GM18505 (cell line): ENCODE measurements at regions not wholly inside any gene's neighbourhood (a gene's known extent, or its start where the extent isn't known, plus 50 kb on each side); places are given as distances from the start of the nearest gene placed in this dataset.

ENCODE experiments used
- ATAC-seq: cut with Tn5 transposase; IDR thresholded peaks from one replicate; pipeline ENCODE4 v1.9.1; 2021; ENCODE audit not compliant: unreplicated experiment
- POLR2A ChIP-seq: IDR thresholded peaks from 4 replicates; pipeline ENCODE4 v1.6.1; 2011; ENCODE audit warnings: borderline replicate concordance; ENCODE audit not compliant: insufficient read depth, insufficient read length; ENCODE audit errors: extremely low read depth

DNA sequence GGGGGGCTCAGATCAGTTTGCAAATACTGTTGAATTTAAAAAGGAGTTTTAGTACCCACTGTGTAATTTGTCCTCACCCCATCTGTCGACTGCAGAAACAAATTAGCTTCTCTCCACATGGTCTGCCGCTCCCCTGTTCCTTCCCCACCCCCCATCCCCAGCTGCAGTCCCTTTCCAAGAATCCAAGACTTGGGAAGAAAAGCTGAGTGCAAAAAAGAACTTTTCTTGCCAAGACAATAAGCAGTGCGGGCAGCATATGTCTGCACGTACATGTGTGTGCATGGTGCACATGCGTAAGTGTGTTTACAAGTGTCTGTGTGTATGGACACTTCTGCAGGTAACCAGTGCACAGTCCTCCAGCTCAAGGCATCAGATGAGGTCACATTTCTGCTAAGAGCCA, 125.7 kb upstream of the SMIM23 start:
- TF ChIP-seq POLR2A, result no peak
- no peak for ATAC-seq

- no peak for ATAC-seq
- no peak for TF ChIP-seq POLR2A
These were observed 125.2 kb upstream of the SMIM23 start for GRCh38 chr5:171660434-171660833.

DNA sequence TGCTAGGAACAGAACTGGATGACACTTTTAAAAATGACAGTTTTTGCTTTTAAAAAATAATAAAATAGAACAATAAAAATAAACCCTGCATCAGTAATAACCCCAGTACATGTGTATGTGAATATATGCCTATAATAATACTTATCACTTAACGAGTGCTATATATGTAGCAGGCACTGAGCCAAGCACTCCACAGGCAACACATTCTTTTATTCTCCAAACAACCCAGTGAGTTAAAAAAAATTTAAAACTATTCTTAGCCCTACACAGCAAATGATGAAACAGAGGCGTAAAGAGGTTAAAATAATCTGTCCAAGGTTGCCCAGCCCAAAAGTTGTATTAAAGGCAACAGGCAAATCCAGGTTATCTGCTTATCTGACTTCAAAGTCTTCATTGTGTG, 124.5 kb upstream of the SMIM23 start:
- ATAC-seq, result no peak
- TF ChIP-seq POLR2A, result no peak

DNA sequence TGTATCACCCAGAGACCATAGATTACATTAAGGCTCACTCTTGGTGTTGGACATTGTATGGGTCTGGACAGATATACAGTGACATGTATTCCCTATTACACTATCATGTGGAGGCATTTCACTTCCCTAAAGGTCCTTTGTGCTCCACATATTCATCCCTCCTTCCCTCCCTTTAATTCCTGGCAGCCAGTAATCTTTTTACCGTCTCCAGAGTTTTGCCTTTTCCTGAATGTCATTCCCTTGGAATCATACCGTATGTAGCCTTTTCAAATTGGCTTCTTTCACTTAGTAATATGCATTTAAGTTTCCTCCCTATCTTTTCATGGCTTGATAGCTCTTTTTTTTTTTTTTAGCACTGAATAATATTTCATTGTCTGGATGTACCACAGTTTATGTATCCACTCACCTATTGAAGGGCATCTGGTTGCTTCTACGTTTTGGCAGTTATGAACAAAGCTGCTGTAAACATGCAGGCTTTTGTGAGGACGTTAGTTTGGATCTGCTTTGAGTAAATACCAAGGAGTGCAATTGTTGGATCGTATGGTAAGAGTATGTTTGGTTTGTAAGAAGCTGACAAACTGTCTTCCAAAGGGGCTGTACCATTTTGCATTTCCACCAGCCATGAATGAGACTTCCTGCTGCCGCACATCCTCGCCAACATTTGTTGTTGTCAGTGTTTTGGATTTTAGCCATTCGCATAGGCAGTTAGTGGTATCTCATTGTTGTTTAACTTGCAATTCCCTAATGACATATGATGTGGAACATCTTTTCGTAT, 122.1 kb upstream of the SMIM23 start:
- no peak for ATAC-seq
- TF ChIP-seq POLR2A, result no peak

DNA sequence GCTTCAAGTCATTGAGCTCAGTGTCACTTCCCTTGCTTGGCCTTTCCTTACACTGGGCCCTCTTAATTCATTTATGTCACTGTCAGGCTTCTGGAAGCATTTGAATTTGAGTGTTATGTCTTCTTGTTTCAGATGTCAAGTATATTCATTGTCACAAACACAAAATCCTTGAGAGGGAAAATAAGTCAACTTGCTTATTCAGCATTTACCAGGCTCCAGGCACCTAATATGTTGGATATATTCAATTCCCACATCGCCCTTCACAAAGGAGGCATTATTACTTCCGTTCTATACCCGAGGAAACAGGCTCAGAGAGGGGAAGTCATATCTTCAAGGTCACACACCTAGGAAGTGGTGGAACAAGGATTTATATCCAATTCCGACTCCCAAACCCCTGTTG, 121.1 kb upstream of the SMIM23 start:
- ATAC-seq, result no peak
- TF ChIP-seq POLR2A, result no peak

DNA sequence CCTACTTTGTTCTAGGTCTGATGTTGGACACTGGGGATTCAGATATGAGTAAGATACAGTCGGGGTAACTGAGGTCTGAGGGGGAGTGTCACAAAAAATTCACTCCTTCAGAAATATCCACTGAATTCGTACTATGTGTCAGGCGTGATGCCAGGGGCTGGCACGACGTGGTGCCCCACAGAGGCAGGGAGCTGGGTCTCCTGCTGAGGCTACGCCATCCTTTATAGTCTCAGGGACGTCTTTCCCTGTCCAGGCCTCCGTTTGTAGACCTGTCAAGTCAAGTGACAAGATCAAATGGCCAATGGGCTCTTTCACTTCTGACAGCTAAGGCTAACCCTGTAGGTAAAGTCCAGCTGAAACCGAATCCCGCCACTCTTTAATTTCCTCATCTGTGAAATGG, 118.8 kb upstream of the SMIM23 start:
- TF ChIP-seq POLR2A, result no peak
- ATAC-seq, result no peak

DNA sequence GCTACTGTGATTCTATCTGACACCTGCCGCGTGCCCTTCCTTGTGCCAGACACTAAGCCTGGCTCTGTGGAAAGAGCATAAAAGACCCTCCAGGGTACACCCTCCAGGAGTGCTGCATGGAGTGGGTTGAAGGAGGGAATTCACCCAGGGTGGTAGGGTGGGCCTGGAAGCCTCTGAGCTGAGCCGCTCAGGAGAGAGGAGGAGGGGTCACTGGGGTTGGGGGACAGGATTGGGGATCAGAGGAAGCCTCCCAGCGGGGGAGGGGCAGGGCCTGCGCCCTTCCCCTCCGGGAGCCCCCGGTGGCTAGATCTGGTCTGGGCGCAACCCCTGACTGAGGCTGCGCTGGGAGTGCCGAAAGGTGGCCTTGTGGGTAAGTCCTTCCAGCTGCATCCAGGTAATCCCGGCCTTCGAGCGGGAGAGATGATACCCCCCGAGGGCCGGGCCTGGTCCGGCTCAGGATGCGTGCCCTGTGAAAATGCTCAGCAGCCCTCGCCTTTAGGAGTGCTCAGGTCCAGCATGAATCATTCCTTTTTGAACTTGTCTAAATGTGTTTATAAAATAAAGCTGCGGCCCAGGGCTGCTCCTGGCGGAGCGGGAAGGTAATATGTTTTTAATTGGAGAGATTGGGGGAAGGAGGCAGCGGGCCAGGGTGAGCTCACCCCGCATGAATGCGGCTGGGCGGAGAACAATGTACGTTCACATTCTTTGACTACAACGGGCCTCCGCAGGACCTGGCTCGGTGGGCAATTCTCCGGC, 118.1 kb upstream of the SMIM23 start:
- no peak for ATAC-seq
- TF ChIP-seq POLR2A, result no peak

- TF ChIP-seq POLR2A, result no peak
- ATAC-seq, result no peak
These were observed 117.6 kb upstream of the SMIM23 start for GRCh38 chr5:171668097-171668412.

DNA sequence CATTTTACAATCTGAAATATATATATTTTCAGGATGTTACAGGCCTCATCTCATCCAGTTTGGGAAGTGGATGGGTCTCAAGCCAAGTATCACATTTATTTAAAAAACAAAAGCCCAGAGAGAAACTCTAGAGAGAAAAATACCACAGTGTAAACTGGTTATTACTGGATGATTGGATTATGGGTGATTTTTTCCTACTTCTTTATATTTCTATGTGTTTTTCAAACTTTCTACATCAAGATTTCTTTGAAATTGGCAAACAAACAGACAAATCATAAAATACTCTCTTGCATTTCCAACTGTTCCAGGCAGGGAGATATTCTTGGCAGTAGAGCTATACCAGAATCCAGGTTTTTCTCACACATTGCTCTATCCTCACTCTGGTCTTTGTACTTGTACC, 116.0 kb upstream of the SMIM23 start:
- ATAC-seq, result no peak
- no peak for TF ChIP-seq POLR2A

GRCh38 chr5:171672556-171672955, 113.1 kb upstream of the SMIM23 start:
- TF ChIP-seq POLR2A, result no peak
- ATAC-seq, result no peak

DNA sequence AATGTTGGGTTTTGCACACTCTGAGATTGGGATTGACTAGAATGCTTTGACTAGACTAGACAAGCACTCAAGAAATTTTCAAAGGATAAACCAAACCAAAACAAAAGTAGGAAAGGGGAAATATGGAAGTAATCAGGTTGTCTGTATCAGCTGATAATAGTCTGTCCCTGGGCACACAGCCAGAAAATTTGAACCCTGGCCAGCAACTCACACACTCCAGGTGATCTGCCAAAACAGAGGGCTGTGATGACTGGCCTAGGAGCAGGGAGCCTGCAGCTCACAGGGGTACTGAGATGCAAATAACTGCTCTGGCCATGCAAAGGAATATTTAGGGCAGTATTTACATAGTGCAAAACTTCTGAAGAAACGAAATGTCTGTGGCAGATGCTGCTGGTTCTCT, 112.3 kb upstream of the SMIM23 start:
- TF ChIP-seq POLR2A, result no peak
- no peak for ATAC-seq

GRCh38 chr5:171673840-171674239, 111.8 kb upstream of the SMIM23 start:
- ATAC-seq, result no peak
- no peak for TF ChIP-seq POLR2A

DNA sequence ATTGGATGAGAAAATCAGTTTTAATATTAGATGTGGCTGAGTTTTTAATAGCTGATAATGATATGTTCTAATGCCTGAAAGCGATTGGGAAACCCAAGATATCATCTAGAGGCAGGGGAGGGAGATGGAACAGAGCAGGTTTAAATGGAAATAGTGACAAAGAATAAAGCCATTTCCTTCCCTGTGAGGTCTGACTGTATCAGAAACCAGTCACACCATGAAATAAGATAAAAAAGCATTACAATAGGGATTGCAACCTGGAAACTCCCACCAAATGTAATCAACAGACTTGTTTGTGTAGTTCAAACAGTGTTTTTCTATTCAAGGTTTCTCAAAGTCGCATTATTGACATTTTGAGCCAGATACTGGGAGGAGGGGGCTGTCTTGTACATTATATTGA, 110.1 kb upstream of the SMIM23 start:
- no peak for ATAC-seq

DNA sequence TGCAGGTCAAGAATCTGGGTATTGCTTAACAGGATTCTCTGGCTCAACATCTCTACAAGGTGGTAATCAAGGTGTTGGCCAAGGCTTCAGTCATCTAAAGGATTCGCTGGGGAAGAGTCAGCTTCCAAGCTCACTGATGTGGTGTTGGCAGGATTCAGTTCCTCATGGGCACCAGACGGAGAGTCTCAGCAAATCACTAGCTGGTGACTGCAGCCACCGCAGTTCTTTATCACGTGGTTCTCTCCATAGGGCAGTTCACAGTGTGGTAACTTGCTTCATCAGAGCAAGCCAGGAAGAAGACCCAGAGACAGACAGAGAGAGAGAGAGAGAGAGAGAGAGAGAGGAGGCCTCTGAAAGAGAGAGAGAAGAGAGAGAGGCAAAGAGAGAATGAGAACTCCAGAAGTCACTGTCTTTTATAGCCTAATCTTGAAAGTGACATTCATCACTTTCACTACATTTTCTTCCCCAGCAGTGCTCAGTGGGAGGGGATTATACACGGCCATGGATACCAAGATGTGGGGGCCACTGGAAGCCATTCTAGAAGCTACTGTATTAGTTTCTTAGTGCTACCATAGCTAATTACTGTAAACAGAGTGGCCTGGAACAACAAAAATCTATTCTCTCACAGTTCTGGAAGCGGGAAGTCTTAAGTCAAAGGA, 109.2 kb upstream of the SMIM23 start:
- TF ChIP-seq POLR2A, result no peak
- ATAC-seq, result no peak

More for the DNA sequence above, 110.1 kb upstream of the SMIM23 start:
- TF ChIP-seq POLR2A, result no peak

DNA sequence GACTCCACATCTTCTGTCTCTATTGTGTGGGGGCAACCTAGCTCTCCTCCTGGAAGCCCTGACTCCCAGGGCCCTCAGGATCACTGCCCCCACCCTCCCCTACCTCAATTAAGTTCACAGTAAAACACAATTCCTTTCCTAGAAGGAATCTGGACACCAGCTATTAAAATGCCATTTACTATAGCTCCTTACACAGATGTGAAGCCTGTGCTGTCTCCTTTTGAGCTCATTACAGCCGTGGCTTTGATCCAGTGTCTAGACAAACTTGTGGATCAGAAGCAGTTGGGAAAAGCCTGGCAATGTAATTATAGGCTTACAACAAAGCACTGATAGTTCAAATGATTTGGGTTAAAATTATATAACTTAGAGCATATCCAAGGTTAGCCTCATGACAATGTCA, 107.0 kb upstream of the SMIM23 start:
- ATAC-seq, result no peak
- no peak for TF ChIP-seq POLR2A

DNA sequence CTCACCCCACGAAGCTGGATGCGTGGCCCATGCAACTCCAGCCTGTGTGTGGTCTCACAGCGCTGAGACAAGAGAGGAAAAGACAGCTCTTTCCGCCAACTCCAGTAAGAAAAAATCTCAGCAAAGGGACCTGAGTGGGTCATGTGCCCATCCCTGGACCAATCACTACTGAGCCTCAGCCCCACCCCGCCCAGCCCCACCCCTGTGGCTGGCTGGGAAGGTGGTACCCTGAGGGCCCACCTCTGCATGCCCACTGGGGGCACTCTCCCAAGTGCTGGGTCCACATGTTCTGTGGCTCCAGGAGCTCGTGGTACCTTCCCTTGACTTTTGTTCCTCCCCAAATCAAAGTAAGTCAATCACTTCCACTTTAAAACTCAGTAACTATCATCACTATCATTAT, 105.1 kb upstream of the SMIM23 start:
- no peak for TF ChIP-seq POLR2A
- ATAC-seq, result no peak
